Activated naive CD8-positive, alpha-beta T cell (primary cell): ENCODE measurements at regions not wholly inside any gene's neighbourhood (a gene's known extent, or its start where the extent isn't known, plus 50 kb on each side); places are given as distances from the start of the nearest gene placed in this dataset.

Experiments
- H3K27ac Mint-ChIP-seq: one replicate; pipeline ENCODE4 v1.8.0; 2021; ENCODE audit warnings: mixed read lengths
- H3K27me3 Mint-ChIP-seq: one replicate; pipeline ENCODE4 v1.8.0; 2021; ENCODE audit warnings: mixed read lengths
- H3K36me3 Mint-ChIP-seq: one replicate; pipeline ENCODE4 v1.8.0; 2021; ENCODE audit warnings: mixed read lengths
- H3K4me1 Mint-ChIP-seq: one replicate; pipeline ENCODE4 v1.8.0; 2021; ENCODE audit warnings: low read depth, mixed read lengths
- H3K4me3 Mint-ChIP-seq: one replicate; pipeline ENCODE4 v1.8.0; 2021; ENCODE audit warnings: mild to moderate bottlenecking, mixed read lengths
- H3K9me3 Mint-ChIP-seq: one replicate; pipeline ENCODE4 v1.8.0; 2021; ENCODE audit warnings: low read depth, mixed read lengths

DNA sequence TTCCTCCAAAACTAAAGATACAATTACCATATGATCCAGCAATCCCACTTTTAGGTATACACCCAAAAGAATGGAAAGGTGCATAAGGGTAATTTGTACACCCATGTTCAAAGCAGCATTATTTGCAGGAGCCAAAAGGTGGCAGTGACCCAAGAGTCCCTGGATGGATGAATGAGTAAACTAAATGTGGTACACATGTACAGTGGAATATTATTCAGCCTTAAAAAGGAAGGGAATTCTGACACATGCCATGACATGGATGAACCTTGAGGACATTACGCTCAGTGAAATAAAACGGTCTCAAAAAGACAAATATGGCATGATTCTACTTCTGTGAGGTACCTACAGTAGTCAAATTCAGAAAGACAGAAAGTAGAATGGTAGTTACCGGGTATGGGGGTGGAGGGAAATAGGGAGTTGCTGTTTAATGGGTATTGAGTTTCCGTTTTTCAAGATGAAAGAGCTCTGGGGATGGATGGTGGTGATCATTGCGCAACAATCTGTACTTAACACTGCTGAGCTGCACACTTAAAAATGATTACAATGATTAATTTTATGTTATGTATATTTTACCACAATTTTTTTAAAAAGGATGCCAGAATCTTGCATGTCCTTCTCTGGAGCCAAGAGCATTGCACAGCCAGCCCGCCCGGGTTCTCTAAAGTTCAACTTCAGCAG is 518.9 kb upstream of the JARID2 start:
- no peaks in the 10 kb centered on the region for H3K27me3 Mint-ChIP-seq
- peaks cover 2% of the 10 kb centered on the region for H3K36me3 Mint-ChIP-seq
- H3K4me3 Mint-ChIP-seq, result no peak overlapping the region
- peaks cover 56% of the 10 kb centered on the region for H3K4me1 Mint-ChIP-seq
- no peaks in the 10 kb centered on the region for H3K9me3 Mint-ChIP-seq
- H3K27ac Mint-ChIP-seq, result no peak overlapping the region

DNA sequence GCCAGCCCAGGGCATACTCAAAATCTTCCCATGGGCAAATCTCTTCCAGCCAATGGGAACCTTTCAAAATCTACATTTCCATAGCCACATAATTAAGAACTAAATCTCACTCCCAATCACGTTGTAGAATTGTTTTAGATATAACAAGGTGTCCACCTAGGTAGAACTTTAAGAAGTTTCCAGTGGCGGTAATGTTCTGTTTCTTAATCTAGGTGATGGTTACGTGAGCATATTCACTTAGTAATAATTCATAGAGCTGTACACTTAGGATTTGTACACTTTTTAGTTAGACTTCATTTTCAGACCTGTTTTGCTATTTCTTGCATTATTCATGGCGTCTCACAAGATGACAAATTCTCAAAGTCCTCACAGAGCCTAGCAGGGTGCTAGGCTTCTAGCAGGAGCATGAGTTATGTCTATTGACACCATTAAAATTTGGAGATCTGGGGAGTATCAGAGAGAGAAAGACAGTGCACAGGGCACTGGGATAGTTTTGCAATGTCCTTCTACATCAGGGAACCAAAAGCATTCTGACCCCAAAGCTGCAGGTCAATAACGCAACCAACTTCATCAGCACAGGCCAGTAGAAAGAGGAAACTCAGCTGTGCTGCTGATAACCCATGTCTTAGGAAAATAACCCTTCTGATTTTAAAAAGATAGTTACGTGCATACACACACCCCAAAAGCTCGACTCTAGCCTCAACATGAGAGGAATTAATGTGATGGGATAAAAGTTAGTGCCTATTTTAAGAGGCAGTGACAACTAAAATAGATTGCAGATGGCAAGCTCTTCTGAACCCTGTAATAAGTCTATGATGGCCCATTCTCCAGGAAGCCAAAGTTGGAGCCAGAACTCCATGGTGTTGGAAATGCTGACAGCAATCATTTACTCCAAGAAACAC is 518.1 kb upstream of the JARID2 start:
- H3K27me3 Mint-ChIP-seq, result no peaks in the 10 kb centered on the region
- H3K9me3 Mint-ChIP-seq, result no peaks in the 10 kb centered on the region
- H3K4me3 Mint-ChIP-seq, result no peak overlapping the region
- no peak overlapping the region for H3K27ac Mint-ChIP-seq
- peaks cover 57% of the 10 kb centered on the region for H3K4me1 Mint-ChIP-seq
- peaks cover 2% of the 10 kb centered on the region for H3K36me3 Mint-ChIP-seq

DNA sequence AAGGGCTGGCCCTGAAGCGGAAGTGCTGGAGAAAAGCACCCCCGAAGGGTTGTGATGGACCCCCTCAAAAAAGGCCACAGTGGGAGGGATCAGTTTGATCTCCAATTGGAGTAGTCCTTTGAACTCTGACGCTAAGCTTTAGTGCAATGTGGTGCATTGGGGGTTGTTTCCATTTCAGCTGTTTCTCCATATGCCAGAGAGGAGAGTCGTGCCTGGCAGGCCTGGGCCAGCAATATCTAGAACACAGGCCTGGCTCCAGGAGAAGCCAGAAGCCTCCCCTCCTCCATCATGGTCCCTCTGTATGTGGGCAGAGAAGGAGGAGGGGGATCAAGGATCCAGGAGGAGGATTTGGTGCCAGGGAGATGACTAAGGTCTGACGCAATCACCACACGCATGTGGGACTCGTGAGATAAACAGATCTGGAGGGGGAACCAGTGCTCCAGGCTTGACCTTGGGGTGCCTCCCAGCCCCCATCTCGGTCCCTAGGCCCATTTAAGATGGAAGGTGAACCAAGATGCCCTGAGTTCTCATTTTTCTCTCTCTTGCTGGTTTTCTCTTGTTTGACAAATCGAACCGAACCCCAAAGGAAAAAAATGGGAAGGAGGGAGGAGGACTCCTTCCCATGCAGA is 517.4 kb upstream of the JARID2 start:
- Mint-ChIP-seq H3K4me3 (no peak overlapping the region), H3K27me3 (no peaks in the 10 kb centered on the region), H3K36me3 (peaks cover 2% of the 10 kb centered on the region), H3K27ac (peak overlapping the region; percentile 97), H3K9me3 (no peaks in the 10 kb centered on the region), H3K4me1 (peaks cover 57% of the 10 kb centered on the region)

DNA sequence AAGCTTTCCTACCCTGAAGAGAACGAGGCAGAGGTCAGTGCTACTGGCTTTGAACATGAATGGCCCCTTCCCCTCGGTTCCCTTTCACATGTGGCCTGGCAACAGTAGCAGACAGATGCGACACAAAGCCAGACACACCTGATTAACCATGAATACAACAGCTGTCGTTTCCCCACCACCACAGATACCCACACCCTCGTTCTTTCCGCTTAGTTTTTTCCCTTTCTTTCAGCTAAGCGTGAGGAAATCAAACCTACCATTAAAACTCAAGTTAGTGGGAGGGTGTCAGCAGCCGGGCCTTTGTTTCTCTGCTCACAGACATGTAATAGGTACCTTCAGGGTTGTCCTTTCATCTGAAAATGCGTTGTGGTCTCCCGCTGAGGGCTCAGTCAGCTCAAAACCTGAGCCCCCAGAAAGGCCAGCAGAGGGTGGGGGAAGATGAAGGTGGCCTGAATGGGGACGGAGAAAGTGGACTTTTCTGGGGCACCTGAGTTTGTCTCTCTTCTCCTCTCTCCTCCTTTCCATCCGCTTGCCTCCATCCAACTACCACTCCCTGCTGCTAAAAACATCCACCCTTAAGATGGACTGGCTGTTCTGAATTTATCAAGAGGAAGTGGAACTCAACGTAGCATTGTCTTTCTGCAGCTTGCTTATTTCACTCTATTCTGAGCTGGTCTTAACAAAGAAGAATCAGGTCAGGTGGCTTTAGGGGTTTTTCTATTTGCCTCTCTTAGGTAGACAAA is 516.6 kb upstream of the JARID2 start:
- H3K9me3 Mint-ChIP-seq, result no peaks in the 10 kb centered on the region
- H3K27ac Mint-ChIP-seq, result peak overlapping the region; percentile 97
- peaks cover 61% of the 10 kb centered on the region for H3K4me1 Mint-ChIP-seq
- H3K27me3 Mint-ChIP-seq, result no peaks in the 10 kb centered on the region
- H3K4me3 Mint-ChIP-seq, result peak overlapping the region; percentile 13
- H3K36me3 Mint-ChIP-seq, result peaks cover 2% of the 10 kb centered on the region

DNA sequence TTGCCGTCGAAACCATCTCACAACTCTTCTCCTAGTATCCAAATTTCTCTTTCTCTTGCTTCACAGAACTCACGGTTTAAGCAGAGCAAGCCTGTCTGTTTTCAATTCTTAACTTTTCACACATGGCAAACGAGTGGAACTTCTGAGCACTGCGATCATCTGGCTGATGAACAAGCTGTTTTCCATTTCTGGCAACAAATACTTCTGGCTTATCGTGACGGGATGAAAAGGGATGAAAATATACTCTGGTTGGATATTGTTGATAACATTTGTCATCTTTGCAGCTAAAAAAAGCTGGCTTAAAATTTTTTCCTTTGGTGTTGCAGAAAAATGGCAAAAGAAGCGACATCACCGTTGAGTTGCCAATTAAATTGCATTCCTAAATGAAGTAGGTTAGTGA is 515.2 kb upstream of the JARID2 start:
- H3K4me3 Mint-ChIP-seq, result peak overlapping the region; percentile 10
- peaks cover 2% of the 10 kb centered on the region for H3K36me3 Mint-ChIP-seq
- peak overlapping the region; percentile 97 for H3K27ac Mint-ChIP-seq

DNA sequence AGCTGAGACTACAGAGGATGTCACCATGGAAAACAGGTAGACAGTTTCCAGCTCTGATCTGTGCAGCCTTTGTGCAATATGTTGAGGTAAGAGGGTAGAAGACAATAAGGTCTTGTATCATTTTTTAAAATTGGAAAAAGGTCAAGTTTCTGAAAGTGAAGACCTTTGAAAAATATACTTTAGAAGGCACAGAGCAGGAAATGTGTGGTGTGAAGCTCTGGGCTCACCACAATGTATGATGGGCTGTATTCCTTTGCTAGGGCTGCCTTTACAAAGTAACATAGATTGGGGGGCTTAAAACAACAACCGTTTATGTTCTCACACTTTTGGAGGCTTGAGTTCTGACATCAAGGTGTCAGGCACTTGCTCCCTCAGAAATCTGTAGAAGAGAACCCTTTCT is 514.3 kb upstream of the JARID2 start:
- Mint-ChIP-seq H3K36me3 (peaks cover 2% of the 10 kb centered on the region), H3K4me1 (peaks cover 84% of the 10 kb centered on the region), H3K27ac (peak overlapping the region; percentile 97), H3K4me3 (peak overlapping the region; percentile 60), H3K9me3 (no peaks in the 10 kb centered on the region), H3K27me3 (no peaks in the 10 kb centered on the region)

More for the DNA sequence above, 515.2 kb upstream of the JARID2 start:
- H3K9me3 Mint-ChIP-seq, result no peaks in the 10 kb centered on the region
- peaks cover 75% of the 10 kb centered on the region for H3K4me1 Mint-ChIP-seq
- no peaks in the 10 kb centered on the region for H3K27me3 Mint-ChIP-seq

DNA sequence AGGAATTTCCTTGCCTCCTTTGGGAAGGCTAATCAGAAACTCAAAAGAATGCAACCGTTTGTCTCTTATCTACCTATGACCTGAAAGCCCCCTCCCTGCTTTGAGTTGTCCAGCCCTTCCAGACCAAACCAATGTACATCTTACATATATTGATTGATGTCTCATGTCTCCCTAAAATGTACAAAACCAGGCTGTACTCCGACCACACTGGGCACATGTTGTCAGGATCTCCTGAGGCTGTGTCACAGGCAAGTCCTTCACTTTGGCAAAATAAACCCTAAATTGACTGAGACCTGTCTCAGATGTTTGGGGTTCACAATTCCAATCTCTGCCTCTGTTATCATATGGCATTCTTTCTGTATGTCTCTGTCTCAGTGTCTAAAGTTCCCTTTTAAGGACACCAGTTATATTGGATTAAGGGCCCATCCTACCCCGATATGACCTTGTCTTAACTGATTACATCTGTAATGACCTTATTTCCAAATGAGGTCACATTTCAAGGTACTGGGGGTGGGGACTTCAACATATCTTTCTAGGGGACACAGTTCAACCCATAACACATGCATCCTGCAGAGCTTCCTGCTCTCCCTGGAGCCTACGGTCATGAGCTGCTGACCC is 513.5 kb upstream of the JARID2 start:
- H3K4me1 Mint-ChIP-seq, result peaks cover 89% of the 10 kb centered on the region
- no peaks in the 10 kb centered on the region for H3K9me3 Mint-ChIP-seq
- no peaks in the 10 kb centered on the region for H3K27me3 Mint-ChIP-seq
- H3K36me3 Mint-ChIP-seq, result peaks cover 2% of the 10 kb centered on the region
- peak overlapping the region; percentile 97 for H3K27ac Mint-ChIP-seq
- H3K4me3 Mint-ChIP-seq, result peak overlapping the region; percentile 60

DNA sequence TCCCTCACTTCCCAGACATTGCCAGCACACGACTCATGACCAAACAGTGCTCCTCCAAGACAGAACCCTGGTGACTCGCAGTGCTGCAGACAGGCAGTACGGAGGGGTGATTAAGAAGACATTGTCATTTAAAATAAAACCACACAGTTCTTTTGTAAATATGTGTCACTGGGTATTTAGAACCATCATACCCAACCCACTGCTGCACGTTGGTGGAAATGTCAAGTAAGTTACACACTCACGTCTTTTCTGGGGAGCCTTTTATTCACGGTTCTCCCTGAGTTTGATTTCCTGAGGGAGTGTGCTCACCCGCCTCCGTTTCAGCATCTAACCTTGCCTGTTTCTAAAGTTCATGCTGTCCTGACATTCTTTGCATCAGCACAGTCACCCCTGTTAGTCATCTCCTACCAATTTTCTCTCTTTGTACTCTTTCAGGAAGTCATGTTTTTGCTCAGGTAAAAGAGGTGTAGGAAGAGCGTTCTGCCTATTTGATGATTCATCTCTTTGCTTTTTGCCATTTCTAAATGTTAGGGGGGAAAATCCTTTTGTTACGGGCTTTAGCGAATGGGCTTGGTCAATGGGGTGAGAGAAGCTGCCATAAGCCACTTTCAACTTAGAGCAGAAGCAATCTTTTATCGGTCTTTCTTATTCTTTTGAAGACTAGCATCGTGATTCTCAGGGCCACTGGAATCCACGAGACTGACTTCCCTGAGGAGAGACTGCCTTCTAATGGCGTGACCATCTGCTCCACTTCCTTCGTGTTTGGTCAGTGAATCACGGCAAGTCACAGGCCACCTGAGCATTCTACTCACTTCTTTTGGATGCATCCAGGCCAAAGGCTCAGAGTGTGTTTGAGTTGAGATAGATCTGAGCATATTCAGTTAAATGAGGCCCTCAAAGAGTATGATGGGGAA is 512.8 kb upstream of the JARID2 start:
- Mint-ChIP-seq H3K36me3 (peaks cover 2% of the 10 kb centered on the region), H3K27ac (peak overlapping the region; percentile 97), H3K4me1 (peaks cover 92% of the 10 kb centered on the region), H3K9me3 (no peaks in the 10 kb centered on the region), H3K27me3 (no peaks in the 10 kb centered on the region), H3K4me3 (peak overlapping the region; percentile 82)

DNA sequence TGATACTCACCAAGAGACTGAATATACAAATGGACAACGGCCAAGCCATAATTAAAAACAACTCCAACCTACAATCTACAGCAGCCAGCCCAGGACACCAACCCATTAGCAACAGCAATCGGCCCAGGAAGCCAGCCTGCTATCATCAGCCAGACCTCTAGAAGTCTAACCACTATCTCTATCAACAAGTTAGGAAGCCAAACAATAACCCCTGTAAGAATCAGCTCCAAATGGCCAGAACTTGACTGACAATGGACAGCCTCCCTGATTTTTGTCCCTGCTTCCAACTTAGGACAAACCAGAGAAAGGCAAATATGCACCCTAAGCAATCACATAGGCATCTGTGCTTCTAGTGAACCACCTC is 511.8 kb upstream of the JARID2 start:
- Mint-ChIP-seq H3K36me3 (peaks cover 2% of the 10 kb centered on the region), H3K9me3 (no peaks in the 10 kb centered on the region), H3K4me1 (peaks cover 89% of the 10 kb centered on the region), H3K27me3 (no peaks in the 10 kb centered on the region), H3K4me3 (peak overlapping the region; percentile 82), H3K27ac (peak overlapping the region; percentile 97)

DNA sequence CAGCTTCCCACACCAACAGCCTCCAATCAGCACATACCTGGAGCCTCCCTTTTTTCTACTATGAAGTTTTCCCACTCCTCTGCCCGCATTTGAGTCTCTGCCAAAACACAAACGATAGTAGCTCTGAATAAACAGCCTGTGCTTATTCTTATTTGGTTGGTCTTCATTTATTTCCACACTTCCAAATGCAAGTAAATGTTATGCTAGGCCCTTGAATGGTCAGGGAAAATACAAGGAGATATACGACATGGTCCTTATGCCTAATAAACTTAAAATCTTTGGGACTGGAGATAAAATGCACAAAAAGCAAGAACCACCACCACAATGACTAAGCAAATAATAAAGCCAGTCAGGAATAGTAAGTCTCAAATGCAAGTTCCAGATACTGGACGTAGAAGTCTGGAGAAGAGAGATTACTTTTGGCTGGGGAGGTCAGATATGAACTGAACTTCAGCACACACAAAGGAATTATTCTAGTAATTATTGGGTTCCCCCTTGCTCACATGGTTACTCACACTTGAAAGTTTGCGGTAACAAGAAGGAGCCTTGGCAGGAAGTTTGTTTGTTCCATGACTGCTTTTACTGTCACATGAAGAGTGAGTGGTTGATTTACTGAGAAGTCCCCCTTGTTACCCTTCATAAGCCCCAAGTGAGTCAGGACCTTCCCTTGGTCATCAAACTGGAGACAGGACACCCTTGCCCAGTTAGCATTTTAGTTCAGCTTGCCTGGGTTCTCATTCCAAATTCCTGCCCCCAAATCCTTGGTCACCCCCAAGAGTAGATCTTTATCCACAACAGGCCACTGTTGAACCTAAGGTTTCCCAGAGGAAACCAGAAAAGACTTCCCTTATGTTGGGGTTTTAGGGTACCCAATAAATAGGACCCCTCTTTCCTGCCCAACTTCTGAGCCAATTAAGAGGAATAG is 511.2 kb upstream of the JARID2 start:
- Mint-ChIP-seq H3K9me3 (no peaks in the 10 kb centered on the region), H3K4me1 (peaks cover 84% of the 10 kb centered on the region), H3K36me3 (peaks cover under 1% of the 10 kb centered on the region), H3K4me3 (peak overlapping the region; percentile 82), H3K27me3 (no peaks in the 10 kb centered on the region), H3K27ac (peak overlapping the region; percentile 97)

DNA sequence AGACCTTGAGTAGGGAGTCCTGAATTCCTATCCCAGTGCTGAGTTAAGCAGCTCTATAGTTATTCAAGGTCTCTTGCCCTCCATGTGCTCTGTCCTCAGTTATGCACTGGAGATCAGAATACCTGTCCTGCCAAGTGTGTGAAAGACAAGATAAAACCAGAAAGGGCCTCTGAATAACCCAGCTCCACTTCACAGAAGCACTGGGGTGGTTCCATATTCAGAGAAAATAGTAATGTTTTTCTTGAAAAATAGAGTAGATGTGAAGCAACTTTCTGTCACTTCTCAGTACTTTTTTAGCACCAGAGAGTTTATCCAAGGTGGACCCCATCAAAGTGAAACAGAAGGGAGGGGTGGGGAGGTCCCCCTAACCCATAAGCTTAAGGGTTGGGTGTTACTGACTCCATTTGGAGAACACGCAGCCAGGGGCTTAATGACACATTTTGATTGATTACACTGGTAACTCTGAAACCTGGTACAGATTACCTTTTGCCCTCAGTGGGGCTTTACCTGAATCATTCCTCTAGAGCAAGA is 509.8 kb upstream of the JARID2 start:
- Mint-ChIP-seq H3K27ac (peak overlapping the region; percentile 97), H3K4me3 (peak overlapping the region; percentile 41), H3K36me3 (no peaks in the 10 kb centered on the region), H3K9me3 (no peaks in the 10 kb centered on the region), H3K4me1 (peaks cover 71% of the 10 kb centered on the region), H3K27me3 (no peaks in the 10 kb centered on the region)

DNA sequence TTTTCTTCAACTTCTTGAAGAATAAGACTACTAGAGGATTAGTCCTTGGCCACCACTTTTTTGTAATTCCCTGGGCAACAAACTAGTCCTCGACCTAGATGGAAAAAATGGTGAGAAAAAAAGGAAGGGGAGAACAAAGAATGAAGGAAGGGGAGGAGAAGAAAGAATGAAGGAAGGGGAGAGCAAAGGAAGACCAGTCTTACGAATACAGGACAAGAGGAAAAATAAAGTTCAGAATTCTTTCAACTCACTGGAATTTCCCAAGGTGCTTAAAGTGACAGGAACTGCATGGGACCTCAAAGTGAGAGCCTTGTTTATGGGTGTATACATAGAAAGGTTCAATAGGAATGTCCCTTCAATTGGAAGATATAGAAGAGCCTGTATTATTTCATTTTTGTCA is 509.3 kb upstream of the JARID2 start:
- no peaks in the 10 kb centered on the region for H3K27me3 Mint-ChIP-seq
- H3K36me3 Mint-ChIP-seq, result no peaks in the 10 kb centered on the region
- H3K27ac Mint-ChIP-seq, result peak overlapping the region; percentile 97
- no peaks in the 10 kb centered on the region for H3K9me3 Mint-ChIP-seq
- H3K4me3 Mint-ChIP-seq, result no peak overlapping the region
- peaks cover 67% of the 10 kb centered on the region for H3K4me1 Mint-ChIP-seq
